ENCODE measurements at regions not wholly inside any gene's neighbourhood (a gene's known extent, or its start where the extent isn't known, plus 50 kb on each side); places are given as distances from the start of the nearest gene placed in this dataset.
A peak's percentile ranks its signal among the peaks of the same experiment; 100 is the strongest.
"Not testable (repeated sequence)": the region's sequence is repeated elsewhere in the genome, so short reads cannot be mapped to it uniquely, and the experiment has no call there.

- H3K4me3 Mint-ChIP-seq; DNase-seq (ENCODE audit: low spot score in 2 of 2): not testable (repeated sequence)
These were observed 95.9 kb downstream of the SRGAP2 start for GRCh38 chr1:206299181-206299791.

GRCh38 chr1:206299942-206300341 lies 96.6 kb downstream of the SRGAP2 start:
- H3K27ac Mint-ChIP-seq; H3K4me3 Mint-ChIP-seq; H3K36me3 Mint-ChIP-seq; H3K4me1 Mint-ChIP-seq; H3K9me3 Mint-ChIP-seq; DNase-seq (ENCODE audit: low spot score in 2 of 2): not testable (repeated sequence)
- peak; percentile 31 for ATAC-seq

More at GRCh38 chr1:206299181-206299791, 95.9 kb downstream of the SRGAP2 start:
- not testable (repeated sequence) for H3K4me1 Mint-ChIP-seq, H3K27ac Mint-ChIP-seq, ATAC-seq, H3K36me3 Mint-ChIP-seq, H3K9me3 Mint-ChIP-seq

GRCh38 chr1:206302056-206302455 lies 98.7 kb downstream of the SRGAP2 start:
- H3K27ac Mint-ChIP-seq; H3K9me3 Mint-ChIP-seq; ATAC-seq; H3K4me1 Mint-ChIP-seq; H3K4me3 Mint-ChIP-seq; DNase-seq (ENCODE audit: low spot score in 2 of 2); H3K36me3 Mint-ChIP-seq: not testable (repeated sequence)

GRCh38 chr1:206307442-206307841 lies 104.1 kb downstream of the SRGAP2 start:
- not testable (repeated sequence) for H3K4me1 Mint-ChIP-seq; H3K9me3 Mint-ChIP-seq; DNase-seq (ENCODE audit: low spot score in 2 of 2); ATAC-seq; H3K4me3 Mint-ChIP-seq; H3K27ac Mint-ChIP-seq; H3K36me3 Mint-ChIP-seq

GRCh38 chr1:206310948-206311347 lies 107.6 kb downstream of the SRGAP2 start:
- H3K27ac Mint-ChIP-seq = peak overlapping the region; percentile 5
- H3K36me3 Mint-ChIP-seq; H3K4me1 Mint-ChIP-seq; DNase-seq (ENCODE audit: low spot score in 2 of 2); H3K9me3 Mint-ChIP-seq; H3K4me3 Mint-ChIP-seq; ATAC-seq: not testable (repeated sequence)

GRCh38 chr1:206311611-206312273 lies 108.4 kb downstream of the SRGAP2 start:
- not testable (repeated sequence) for H3K9me3 Mint-ChIP-seq; DNase-seq (ENCODE audit: low spot score in 2 of 2); H3K4me3 Mint-ChIP-seq; ATAC-seq; H3K4me1 Mint-ChIP-seq; H3K36me3 Mint-ChIP-seq
- peak overlapping the region; percentile 5 for H3K27ac Mint-ChIP-seq

- H3K4me3 Mint-ChIP-seq; H3K36me3 Mint-ChIP-seq; DNase-seq (ENCODE audit: low spot score in 2 of 2); H3K9me3 Mint-ChIP-seq; ATAC-seq; H3K4me1 Mint-ChIP-seq; H3K27ac Mint-ChIP-seq: not testable (repeated sequence)
These were observed 108.9 kb downstream of the SRGAP2 start for GRCh38 chr1:206312274-206312665.

- not testable (repeated sequence) for H3K4me1 Mint-ChIP-seq, H3K36me3 Mint-ChIP-seq, ATAC-seq
These were observed 111.8 kb downstream of the SRGAP2 start for GRCh38 chr1:206314951-206315636.

GRCh38 chr1:206316901-206317300 lies 113.6 kb downstream of the SRGAP2 start:
- H3K4me1 Mint-ChIP-seq; H3K27ac Mint-ChIP-seq; H3K9me3 Mint-ChIP-seq; DNase-seq (ENCODE audit: low spot score in 2 of 2); H3K36me3 Mint-ChIP-seq; ATAC-seq; H3K4me3 Mint-ChIP-seq: not testable (repeated sequence)

More at GRCh38 chr1:206314951-206315636, 111.8 kb downstream of the SRGAP2 start:
- not testable (repeated sequence) for DNase-seq (ENCODE audit: low spot score in 2 of 2); H3K4me3 Mint-ChIP-seq; H3K27ac Mint-ChIP-seq; H3K9me3 Mint-ChIP-seq

GRCh38 chr1:206317878-206318514 lies 114.7 kb downstream of the SRGAP2 start:
- DNase-seq (ENCODE audit: low spot score in 2 of 2); H3K9me3 Mint-ChIP-seq; ATAC-seq; H3K4me3 Mint-ChIP-seq; H3K27ac Mint-ChIP-seq; H3K4me1 Mint-ChIP-seq; H3K36me3 Mint-ChIP-seq: not testable (repeated sequence)

- not testable (repeated sequence) for H3K27ac Mint-ChIP-seq
These were observed 116.9 kb downstream of the SRGAP2 start for GRCh38 chr1:206320227-206320626.

GRCh38 chr1:206326159-206326939 lies 123.0 kb downstream of the SRGAP2 start:
- not testable (repeated sequence) for H3K4me3 Mint-ChIP-seq; H3K36me3 Mint-ChIP-seq; H3K27ac Mint-ChIP-seq; H3K4me1 Mint-ChIP-seq; DNase-seq (ENCODE audit: low spot score in 2 of 2); H3K9me3 Mint-ChIP-seq; ATAC-seq

More at GRCh38 chr1:206320227-206320626, 116.9 kb downstream of the SRGAP2 start:
- H3K4me3 Mint-ChIP-seq; DNase-seq (ENCODE audit: low spot score in 2 of 2); H3K9me3 Mint-ChIP-seq; H3K4me1 Mint-ChIP-seq; H3K36me3 Mint-ChIP-seq; ATAC-seq: not testable (repeated sequence)

GRCh38 chr1:206331597-206331996 lies 128.3 kb downstream of the SRGAP2 start:
- H3K9me3 Mint-ChIP-seq; ATAC-seq; DNase-seq (ENCODE audit: low spot score in 2 of 2); H3K4me1 Mint-ChIP-seq; H3K4me3 Mint-ChIP-seq; H3K36me3 Mint-ChIP-seq; H3K27ac Mint-ChIP-seq: not testable (repeated sequence)

- not testable (repeated sequence) for H3K4me1 Mint-ChIP-seq; H3K36me3 Mint-ChIP-seq; H3K4me3 Mint-ChIP-seq; H3K27ac Mint-ChIP-seq; DNase-seq (ENCODE audit: low spot score in 2 of 2); ATAC-seq; H3K9me3 Mint-ChIP-seq
These were observed 130.0 kb downstream of the SRGAP2 start for GRCh38 chr1:206333316-206333715.

- H3K9me3 Mint-ChIP-seq; DNase-seq (ENCODE audit: low spot score in 2 of 2); H3K4me1 Mint-ChIP-seq; H3K4me3 Mint-ChIP-seq; ATAC-seq; H3K36me3 Mint-ChIP-seq; H3K27ac Mint-ChIP-seq: not testable (repeated sequence)
These were observed 130.6 kb downstream of the SRGAP2 start for GRCh38 chr1:206333897-206334296.
